ENCODE measurements at regions not wholly inside any gene's neighbourhood (a gene's known extent, or its start where the extent isn't known, plus 50 kb on each side); places are given as distances from the start of the nearest gene placed in this dataset.
"Not testable (repeated sequence)": the region's sequence is repeated elsewhere in the genome, so short reads cannot be mapped to it uniquely, and the experiment has no call there.

GRCh38 chr17:30631651-30632050 lies 154.4 kb downstream of the GOSR1 start:
- TF ChIP-seq GABPA (IDR thresholded peaks at IDR 0.05; ENCODE audit: low read depth); BMI1 (IDR thresholded peaks at IDR 0.05; ENCODE audit: borderline replicate concordance); ESRRA (IDR thresholded peaks at IDR 0.05; ENCODE audit: low read length); HDAC6 (IDR thresholded peaks at IDR 0.05; ENCODE audit: unreplicated experiment); EZH2 (IDR thresholded peaks at IDR 0.05; ENCODE audit: borderline replicate concordance, control insufficient read depth, low read depth, low read length); CTCF (IDR thresholded peaks at IDR 0.05 in 2 of 3, conservative IDR thresholded peaks at IDR 0.05 in 1 of 3; ENCODE audit: control insufficient read depth in 2 of 3, extremely low read depth in 1 of 3, insufficient read depth in 1 of 3, low read depth in 3 of 3, low read length in 3 of 3): not testable (repeated sequence)

All from GM12878 (cell line).